G401 (cell line): ENCODE measurements at regions not wholly inside any gene's neighbourhood (a gene's known extent, or its start where the extent isn't known, plus 50 kb on each side); places are given as distances from the start of the nearest gene placed in this dataset.
A peak's percentile ranks its signal among the peaks of the same experiment; 100 is the strongest.
"Not testable (repeated sequence)": the region's sequence is repeated elsewhere in the genome, so short reads cannot be mapped to it uniquely, and the experiment has no call there.

Experiments used
- DNase-seq: peaks from one replicate; pipeline ENCODE4 v3.0.0-alpha.2; 2015; ENCODE audit warnings: low spot score
- in situ Hi-C: cut with HindIII; loops from 2 replicates; pipeline ENCODE4 v1.10.0; 2016; ENCODE audit warnings: low sequenced_read_pairs, mixed read lengths

GRCh38 chr20:48375804-48376203 is 452.0 kb downstream of the PREX1 start:
- in situ Hi-C loops, result no loop called here
- no peak for DNase-seq

DNA sequence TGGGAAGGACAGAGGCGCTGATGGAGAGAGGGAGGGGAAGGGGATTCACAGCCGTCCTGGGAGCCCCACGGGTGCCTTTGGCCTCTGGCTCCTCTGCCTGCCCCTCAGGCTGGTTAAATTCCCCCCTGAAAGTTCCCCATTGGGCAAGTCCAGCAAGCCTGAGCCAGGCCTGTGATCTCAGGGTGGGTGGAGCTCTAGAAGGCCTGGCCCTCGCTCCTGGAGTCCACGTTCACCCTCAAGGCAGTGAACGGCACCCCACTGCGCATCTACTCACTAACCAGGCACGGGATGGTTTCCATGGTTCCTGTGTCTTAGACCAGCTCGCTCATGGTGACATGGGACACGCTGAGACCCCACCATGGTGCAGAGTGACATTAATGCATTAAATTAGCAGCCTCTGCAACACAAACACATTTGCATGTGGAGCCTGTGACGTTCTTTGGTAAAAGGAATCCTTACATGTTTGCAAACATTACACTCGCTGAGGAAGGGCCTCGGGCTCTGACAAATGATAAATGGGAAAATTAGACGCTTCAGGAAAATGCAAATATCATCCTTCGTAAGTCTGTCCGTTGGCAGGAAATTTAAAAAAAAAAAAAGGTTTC is 452.7 kb downstream of the PREX1 start:
- DNase-seq, result no peak
- in situ Hi-C loops, result no loop called here

DNA sequence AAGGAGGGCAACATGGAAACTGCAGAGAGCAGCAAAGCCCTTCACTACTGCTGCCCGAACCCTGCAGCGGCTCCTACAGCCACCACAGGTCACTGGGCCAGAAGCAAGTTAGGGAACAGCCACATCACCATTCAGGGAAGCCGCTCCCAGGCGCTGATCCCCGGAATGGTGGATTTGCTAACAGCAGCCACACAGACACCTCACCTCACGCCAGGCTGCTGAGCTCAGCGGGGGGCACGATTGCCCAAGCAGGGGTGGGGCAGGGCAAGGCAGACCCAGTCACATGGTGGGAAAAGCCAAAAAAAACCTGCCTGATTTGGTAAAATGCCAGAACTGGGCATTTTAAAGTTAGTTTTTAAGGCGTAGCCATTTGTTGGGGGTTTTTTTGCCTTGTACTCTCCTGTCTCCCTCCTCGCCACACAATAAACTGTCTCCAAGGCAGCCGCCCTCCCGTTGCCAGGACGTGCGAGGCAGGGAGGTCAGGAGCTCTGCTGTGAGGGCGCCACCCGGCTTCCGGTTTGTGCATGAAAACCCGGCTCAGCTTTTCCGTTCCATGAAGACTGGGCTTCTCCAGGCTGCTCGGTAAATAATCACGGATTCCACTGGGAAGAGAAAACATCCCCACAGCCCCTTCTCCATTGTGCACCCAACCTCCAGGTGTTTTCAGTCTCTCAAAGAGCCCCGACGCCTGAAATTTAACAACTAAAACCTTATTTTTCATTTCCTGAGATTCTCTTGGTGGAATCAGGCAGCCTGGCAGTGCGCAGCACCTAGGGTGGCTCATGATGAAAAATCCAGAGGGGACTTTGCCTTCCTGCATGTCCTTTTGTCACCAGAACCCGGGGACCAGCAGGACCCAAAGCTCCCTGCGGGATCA is 453.5 kb downstream of the PREX1 start:
- in situ Hi-C loops, DNase-seq: not testable (repeated sequence)

DNA sequence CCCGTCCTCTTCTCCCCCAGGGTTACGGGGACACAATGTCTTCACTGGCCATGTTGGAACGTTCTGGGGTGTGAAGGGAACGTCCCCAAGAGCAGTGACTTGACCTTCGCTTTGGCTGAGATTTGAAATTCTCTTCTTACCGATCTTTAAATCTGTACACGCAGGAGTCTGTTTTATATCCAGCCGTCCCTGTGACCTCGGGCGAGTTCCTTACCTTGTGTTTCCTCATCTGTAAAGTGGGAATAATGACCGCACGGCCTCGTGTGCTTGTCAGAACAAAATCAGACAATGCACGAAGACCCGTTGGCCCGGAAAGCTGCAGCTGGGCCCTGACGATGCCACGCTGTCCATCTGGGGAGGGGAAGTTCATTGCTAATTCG is 454.3 kb downstream of the PREX1 start:
- in situ Hi-C loops, result no loop called here
- DNase-seq, result no peak

DNA sequence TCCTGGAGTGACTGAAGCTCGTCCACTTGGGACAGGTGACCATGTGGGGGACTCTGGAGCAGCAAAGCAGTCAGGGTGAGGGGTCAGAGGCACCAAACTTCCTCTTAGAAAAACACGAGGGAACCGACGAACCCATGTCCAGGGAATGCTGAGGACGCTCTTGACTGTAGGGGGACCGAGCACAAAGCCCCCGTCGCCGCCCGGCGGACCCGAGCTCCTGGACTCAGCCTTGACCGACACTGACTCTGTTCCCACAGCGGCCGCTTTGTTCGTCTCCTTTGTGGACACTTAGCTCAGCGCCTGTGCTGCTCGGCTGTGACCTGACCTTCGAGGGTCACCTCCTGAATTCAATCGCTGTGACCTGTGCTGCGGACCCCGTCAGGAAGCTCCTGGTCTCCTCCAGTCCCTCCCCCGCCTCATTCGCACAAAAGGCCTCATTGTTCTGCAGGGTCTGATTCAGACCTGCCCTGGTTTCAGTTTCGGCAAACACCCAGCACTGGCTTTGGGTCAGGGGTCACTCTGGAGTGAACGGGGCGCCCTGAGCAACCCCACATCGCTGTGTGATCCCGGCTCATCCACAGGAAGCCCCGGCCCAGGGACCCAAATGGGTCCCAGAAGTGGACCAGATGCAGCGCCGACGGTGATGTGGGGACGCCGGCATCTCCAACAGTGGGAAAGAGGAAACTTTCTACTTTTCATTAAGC is 454.8 kb downstream of the PREX1 start:
- in situ Hi-C loops, DNase-seq: not testable (repeated sequence)

DNA sequence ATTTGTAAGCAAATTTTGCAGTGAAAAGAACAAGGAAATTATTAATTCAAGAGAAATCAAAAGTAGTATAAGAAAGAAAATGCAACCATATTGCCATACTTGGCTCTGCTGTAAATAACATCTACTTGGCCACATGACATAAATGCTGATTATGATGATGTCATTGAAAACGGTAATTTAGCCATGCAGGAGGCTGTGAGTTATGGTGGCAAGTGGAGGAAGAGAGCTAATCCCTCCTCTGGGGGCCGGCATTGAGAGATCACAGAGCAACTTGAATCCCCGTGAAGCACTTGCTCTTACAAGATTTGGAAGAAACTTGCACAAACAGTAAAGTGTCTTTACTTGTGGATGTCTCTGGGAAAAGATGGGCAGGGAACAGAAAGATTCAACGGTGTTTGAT is 456.6 kb downstream of the PREX1 start:
- no peak for DNase-seq
- in situ Hi-C loops, result no loop called here

DNA sequence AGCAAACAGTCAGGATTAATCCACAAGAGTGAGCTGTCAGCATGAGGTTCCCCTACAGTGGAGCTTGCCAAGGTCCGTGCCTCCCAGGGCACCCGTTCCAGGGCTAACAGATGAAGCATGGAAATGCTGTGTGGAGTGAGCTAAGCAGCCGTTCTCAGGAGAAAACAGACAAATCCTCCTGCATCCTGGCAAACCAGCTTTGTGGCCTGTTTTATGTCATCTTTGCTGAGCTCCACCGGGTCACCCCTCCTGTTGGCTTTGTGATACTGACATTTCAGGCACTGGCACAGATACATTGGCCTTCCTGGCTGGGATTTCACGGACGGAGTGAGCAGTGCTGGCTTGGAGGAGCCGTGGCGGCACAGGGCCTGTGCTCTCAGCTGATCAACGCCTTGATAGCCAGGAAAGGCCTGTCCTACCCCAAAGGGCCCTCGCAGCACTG is 459.2 kb downstream of the PREX1 start:
- in situ Hi-C loops, result not testable (repeated sequence)
- peak; percentile 95 for DNase-seq

- in situ Hi-C loops, DNase-seq: not testable (repeated sequence)
These were observed 460.0 kb downstream of the PREX1 start for GRCh38 chr20:48367541-48368358.

- in situ Hi-C loops, result no loop called here
- no peak for DNase-seq
These were observed 461.6 kb downstream of the PREX1 start for GRCh38 chr20:48366230-48366629.

DNA sequence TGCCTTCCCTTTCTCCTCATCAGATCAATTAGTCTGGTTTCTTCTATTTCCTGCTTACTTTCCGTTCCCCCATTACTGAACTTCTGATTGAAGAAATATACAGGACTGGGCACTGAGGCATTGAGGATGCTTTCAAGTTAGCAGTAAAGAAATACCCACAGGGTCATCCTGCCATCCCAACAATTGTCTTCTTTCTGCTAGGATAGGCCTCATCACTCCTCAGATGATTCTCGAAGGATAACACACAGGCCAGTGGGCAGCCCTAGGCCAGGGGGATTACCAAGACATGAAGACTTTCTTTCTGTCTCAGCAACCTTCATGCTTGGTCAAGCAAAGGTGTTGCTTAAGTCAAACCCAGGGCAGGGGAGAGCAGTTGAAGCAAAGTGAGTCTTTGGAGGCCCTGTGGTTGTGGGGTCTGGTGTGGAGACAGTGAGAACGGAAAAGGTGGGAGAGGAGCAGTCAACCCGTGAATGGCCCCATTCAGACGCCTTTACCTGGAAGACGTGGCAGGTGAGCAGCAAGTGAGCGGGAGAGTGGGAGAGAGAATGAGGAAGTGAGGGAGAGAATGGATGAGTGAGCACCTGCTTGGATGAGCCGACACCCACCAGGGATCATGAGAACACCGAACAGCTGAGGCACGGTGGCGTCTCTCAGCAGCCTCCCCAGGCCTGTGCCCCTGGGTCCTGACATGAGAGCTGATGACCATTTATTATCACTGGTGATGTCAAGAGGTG is 462.9 kb downstream of the PREX1 start:
- no peak for DNase-seq
- in situ Hi-C loops, result no loop called here

GRCh38 chr20:48364055-48364454 is 463.7 kb downstream of the PREX1 start:
- DNase-seq, result no peak
- in situ Hi-C loops, result no loop called here

- in situ Hi-C loops, result no loop called here
- DNase-seq, result no peak
These were observed 467.3 kb downstream of the PREX1 start for GRCh38 chr20:48360342-48360975.

DNA sequence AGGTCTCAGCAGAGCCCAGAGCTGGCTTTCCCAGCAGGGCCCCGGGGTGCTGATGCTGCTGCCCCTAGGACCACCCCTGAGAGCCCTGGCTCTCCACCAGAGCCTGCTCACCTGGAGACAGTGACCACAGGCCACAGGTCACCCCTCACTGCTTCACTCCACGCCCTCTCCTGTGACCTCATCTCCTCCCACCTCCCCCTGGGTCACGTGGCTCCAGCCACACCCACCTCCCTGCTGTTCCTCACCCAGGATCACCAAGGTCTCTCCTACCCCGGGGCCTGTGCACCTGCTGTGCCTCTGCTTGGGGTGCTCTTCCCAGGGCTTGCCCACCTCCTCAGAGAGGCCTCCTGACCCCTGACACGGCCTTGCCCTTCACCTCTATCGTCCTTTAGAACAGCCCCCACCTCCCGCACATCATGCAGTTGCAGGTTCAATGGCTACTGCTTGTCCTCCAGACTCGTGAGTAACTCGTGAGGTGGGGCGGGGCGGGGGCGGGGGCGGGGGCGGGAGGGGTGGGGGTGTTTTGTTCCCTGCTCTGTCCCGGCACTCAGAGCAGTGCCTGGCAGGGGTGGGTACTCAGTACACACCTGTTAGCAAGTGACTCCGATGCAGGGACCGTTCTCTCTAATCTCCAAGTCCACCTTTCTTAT is 468.0 kb downstream of the PREX1 start:
- in situ Hi-C loops, result no loop called here
- no peak for DNase-seq

- DNase-seq, in situ Hi-C loops: not testable (repeated sequence)
These were observed 468.8 kb downstream of the PREX1 start for GRCh38 chr20:48359055-48359390.

DNA sequence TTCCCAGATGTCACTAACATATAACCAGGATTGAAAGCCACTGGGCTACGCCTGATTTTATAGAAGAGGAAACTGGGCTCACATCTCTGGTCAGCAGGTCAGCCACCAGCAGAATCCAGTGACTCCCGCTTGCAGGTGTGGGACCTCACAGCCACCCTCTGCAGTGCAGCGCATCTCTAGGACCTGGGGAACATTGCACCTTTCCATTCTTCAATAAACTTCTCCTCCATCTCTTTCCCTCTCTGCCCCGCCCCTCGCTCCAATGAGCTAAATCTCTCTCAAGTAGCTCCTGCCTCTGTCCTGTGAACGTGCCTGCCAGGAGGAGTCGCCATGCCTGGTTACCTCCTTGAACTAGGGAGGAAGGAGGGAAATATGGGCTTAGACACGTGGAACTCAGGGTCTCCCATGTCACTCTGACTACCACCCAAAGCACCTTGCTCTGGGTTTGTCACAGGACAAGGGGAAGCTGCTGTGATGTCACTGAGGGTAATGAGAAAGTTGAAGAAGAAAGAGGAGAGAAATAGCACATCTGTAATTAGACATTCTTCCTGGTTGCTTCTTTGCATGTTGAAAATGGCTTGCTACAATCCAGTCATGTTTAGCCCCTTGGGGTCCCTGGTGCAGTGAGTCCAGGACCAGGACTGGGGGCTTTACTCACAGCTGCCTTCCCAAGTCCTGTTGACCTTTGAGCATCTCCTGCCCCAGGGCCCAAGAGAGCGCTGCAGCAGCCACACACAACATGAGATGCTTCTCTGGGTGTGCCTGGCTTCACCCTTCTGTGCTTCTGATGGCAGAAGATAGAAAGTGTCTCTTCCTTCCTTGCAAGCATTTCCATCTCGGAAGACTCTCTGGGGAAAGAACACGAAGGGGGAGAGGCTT is 469.4 kb downstream of the PREX1 start:
- DNase-seq, result no peak
- in situ Hi-C loops, result no loop called here

DNA sequence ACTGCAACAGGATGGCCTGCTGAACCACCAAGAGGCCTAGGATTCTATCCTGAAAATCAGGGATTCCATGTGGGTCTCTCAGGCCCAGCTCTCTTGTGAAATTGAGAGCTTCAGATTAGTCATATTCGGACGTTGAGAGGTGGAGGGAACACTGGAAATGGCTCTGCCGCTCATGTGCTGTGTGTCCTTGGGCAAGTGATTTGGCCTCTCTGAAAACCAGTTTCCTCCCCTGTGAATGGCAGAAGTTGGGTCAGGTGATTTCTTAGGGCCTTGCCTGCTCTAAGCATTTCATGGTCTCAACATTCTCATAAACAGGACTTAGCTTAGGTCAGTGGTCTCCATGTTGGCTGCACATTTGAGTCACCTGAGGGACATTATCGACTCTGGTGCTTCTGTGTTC is 470.1 kb downstream of the PREX1 start:
- in situ Hi-C loops, result no loop called here
- no peak for DNase-seq

DNA sequence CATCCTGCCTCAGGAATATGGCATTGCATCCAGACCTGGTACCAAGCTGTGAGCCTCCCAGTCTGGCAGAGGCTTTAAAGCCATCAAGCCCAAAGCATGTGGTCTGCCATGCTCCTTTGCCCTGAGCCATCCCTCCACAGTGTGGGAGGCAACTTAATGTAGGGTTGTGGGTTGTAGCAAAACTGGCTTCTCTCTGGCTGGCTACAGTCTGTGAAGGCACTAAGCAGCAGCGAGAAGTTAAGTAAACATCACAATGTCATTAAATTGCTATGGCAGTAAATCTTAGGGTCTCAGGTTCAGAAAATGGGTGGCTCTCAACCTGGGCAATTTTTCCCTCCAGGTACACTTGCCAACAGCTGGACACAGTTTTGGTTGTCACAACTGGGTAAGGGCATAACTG is 472.9 kb downstream of the PREX1 start:
- no peak for DNase-seq
- in situ Hi-C loops, result no loop called here
